ENCODE measurements at regions not wholly inside any gene's neighbourhood (a gene's known extent, or its start where the extent isn't known, plus 50 kb on each side); places are given as distances from the start of the nearest gene placed in this dataset.
"Not testable (repeated sequence)": the region's sequence is repeated elsewhere in the genome, so short reads cannot be mapped to it uniquely, and the experiment has no call there.

DNA sequence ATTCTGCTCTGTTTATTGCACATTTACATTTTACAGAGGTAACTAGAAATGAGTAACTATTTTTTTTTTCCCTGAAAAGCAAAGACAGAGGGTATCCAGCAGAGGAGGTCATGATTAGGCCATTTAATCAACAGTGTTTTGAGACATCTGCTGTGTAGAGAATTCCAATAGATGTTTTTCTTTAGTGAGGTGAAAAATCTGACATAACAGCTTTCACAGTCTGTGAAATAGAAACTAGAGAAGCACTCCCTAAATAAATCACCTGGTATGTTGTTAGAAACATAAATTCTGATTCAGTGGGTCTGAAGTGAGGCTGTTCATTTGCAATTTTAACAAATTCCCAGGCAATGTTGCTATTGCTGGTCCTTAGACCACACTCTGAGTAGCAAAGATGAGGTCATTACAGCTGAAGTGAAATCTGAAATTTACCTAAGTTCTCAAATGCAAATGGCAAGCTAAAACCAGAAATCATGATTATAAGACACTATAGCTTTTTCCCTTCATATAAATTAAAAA lies 329.2 kb upstream of the LRRC3B start:
- ATAC-seq (no peak), DNase-seq (ENCODE audit: low spot score) (no peak)
- intact Hi-C loops (cut with DNase I): no loop called here

DNA sequence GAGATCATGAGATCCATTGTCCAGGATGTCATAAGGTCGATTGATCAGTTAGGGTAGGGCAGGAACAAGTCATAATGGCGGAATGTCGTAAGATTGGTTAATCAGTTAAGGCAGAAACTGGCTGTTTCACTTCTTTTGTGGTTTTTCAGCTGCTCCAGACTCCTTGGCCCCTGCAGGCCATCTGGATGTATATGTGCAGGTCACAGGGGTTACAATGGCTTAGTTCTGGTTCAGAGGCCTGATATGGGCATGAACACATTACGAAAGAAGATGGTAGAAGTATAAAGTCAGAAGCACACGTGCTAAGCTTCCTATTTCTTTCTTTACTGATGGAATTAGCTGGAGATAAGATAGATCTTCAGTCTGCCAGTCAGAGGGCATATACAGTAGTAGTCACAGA lies 315.4 kb upstream of the LRRC3B start:
- DNase-seq (ENCODE audit: low spot score) (no peak), ATAC-seq (no peak)
- intact Hi-C loops (cut with DNase I): no loop called here

DNA sequence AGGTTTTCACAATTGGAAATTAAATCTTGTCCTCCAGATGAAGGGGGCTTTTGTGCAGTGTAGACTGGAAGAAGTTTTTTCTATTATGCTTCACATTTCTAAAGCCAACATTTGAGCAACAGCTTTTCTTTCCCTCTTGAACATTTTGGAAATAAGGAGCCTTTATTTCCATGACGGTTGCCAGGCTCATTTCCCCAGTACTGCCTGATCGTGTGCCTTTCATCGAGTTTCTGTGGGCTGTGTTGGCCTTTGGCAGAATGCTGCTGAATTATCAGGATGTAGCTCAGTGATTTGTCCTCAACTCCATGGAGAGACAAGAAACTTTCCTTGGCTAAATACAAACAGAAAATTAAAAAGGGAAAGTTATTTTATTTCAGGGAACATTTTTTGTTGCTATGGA lies 314.8 kb upstream of the LRRC3B start:
- intact Hi-C loops (cut with DNase I): no loop called here
- DNase-seq (ENCODE audit: low spot score) (no peak), ATAC-seq (no peak)

DNA sequence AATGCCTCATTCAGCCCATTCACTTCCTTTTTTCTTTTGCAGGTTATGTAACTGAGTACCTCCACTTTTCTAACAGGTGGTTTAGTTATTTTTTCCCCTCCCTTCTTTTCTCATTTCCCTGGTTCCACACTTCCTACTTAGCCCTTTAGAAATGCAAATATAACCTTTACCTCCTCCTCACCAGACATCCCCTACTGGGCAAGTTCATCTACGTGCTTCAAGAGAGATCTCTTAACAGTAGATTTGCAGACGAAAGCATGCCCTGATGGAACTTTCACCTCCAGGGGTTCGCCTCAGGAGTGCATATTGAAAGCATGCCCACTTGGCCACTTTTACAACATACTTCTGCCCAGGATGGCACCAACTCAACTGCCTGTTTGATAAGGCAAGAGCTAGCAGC lies 314.1 kb upstream of the LRRC3B start:
- intact Hi-C loops (cut with DNase I): no loop called here

DNA sequence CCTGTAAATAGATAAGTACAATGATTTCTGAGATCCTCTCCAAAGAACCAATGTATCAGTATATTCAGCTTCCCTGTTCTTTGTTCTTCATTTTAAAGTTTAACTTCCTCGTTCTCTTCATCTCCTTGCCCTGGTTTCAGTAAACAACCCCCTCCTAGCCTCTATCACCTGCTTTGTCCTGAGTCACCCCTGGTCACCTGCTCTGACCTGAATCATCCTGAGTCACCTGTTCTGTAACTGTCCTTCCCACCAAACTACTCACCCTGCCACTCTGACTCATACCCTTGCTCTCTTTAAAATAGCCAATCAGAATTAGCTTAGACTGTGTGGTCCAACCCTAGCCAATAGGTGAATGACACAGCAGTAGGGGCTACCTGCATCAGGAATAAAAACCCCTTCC lies 313.0 kb upstream of the LRRC3B start:
- intact Hi-C loops (cut with DNase I); DNase-seq (ENCODE audit: low spot score); ATAC-seq: not testable (repeated sequence)

More for the DNA sequence above, 314.1 kb upstream of the LRRC3B start:
- ATAC-seq (no peak), DNase-seq (ENCODE audit: low spot score) (no peak)

DNA sequence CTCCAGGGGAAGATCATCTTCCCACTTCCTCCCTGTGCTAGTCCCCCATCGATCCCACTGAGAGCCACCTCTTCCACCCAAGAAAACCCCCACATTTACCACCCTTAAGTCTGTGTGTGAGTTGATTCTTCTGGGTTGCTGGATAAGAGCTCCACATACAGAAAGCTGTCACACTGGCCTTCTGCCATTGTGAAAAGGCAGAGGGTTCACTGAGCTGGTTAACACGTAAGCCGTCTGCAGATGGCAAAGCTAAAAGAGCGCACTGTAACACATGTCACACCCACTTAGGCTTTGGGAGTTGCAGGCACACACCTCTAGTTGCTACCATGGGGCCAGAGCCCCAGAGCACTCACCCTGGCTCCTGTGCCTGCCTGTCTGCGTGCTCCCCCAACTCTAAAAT lies 309.8 kb upstream of the LRRC3B start:
- intact Hi-C loops (cut with DNase I): no loop called here
- DNase-seq (ENCODE audit: low spot score) (no peak), ATAC-seq (no peak)

DNA sequence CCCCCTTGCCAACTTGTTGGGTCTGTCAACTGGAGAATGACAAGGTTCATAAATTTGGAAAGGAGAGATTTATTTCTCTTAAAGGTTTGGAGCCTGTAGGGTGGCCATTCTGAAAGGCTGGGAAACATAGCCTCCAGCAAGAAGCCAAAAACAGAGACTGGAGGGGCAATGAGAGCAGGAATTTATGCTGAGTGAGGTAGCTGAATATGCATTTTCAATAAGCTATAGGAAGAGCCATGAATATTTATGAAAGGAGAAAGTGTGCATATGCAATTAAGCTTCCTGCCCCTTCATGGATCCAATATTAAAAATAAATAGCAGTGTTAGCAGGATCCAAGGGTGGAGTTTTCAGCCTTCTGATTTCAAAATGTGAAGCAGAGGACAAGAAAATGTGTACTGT lies 306.1 kb upstream of the LRRC3B start:
- intact Hi-C loops (cut with DNase I): no loop called here
- ATAC-seq (no peak), DNase-seq (ENCODE audit: low spot score) (no peak)

DNA sequence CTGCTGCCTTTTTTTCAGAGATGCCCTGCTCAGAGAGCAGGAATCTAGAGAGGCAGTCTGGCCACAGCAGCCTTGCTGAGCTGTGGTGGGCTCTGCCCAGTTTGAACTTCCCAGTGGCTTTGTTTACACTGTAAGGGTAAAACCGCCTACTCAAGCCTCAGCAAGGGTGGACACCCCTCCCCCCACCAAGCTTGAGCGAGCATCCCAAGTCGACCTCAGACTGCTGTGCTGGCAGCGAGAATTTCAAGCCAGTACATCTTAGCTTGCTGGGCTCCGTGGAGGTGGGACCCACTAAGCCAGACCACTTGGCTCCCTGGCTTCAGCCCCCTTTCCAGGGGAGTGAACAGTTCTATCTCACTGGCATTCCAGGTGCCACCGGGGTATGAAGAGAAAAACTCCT lies 298.8 kb upstream of the LRRC3B start:
- DNase-seq (ENCODE audit: low spot score); ATAC-seq; intact Hi-C loops (cut with DNase I): not testable (repeated sequence)

DNA sequence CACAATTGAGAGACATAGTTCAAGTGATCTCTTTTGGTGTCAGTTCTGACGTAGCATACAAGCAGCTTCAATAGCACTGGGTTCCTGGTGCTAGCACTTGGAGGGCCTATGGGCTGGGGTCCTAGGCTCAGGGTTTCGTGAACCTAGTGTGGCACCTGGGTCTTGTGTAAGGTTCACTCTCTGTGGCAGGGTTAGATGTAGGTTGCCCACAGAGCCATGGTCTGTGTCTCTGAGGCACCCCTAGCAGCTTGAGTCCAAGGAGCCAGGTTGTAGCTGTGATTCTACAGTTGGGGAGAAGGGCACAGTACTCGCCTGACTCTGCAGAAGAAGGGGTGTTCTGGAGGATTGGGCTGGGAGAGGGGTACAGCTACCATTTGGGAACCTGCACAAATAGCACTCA lies 282.6 kb upstream of the LRRC3B start:
- intact Hi-C loops (cut with DNase I): no loop called here
- DNase-seq (ENCODE audit: low spot score): no peak
- ATAC-seq: no peak

DNA sequence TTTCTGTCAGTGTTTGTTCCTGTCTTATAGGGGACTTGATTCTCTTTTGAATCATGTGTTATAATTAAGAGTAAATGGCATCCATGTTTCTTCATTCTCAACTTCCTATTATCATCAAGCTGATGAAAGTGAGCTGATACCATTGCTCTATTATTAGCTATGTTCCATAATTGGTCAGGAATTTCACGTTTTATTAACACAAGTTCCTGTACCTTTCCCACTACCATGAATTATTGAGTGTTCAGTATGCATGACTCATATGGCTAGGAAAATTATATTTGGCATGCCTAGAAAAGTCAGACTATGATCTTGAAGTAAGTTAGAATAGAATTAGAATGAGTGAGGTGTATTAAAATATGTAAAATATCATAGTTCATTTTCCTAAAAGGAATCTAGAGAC lies 278.9 kb upstream of the LRRC3B start:
- DNase-seq (ENCODE audit: low spot score) (no peak), ATAC-seq (no peak)
- intact Hi-C loops (cut with DNase I): no loop called here

DNA sequence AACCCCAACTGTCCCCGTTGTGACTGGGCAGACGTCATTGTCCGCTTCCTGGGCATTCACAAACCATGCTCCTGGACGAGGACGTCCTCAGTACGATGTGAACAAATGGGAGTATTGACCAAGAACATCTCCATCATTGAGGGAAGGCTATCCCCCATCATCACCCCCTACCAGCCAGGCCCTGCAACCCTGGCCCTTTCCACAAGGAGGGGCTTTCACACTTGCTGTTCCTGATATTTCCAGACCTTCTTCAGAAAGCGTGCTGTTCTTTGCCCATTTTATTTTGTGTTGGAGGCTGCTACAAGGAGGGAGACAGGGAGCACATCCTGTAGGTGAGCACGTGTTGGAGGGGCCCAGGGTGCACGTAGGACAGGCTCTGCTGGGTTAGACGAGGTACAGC lies 277.0 kb upstream of the LRRC3B start:
- DNase-seq (ENCODE audit: low spot score) (no peak), ATAC-seq (no peak)
- intact Hi-C loops (cut with DNase I): no loop called here

DNA sequence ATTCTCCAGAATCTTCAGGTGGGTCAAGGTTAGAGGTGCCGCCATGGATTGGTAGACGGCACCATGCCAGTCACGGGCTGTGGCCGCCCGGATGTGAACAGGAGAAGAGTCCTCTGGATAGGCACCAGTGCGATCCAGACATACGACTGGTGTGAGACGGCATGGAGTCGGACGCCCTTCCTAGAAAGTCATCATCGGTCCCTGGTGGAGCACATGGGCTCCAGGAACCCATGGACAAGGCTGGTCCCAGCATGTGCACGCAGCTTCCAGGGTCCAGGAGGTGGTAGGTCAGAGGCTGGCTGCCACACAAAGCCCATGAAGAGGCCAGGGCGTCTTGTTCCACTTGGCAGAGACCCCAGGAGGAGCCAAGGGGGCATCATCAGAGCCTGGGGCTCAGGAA lies 276.1 kb upstream of the LRRC3B start:
- DNase-seq (ENCODE audit: low spot score) (no peak), ATAC-seq (no peak)
- intact Hi-C loops (cut with DNase I): no loop called here

DNA sequence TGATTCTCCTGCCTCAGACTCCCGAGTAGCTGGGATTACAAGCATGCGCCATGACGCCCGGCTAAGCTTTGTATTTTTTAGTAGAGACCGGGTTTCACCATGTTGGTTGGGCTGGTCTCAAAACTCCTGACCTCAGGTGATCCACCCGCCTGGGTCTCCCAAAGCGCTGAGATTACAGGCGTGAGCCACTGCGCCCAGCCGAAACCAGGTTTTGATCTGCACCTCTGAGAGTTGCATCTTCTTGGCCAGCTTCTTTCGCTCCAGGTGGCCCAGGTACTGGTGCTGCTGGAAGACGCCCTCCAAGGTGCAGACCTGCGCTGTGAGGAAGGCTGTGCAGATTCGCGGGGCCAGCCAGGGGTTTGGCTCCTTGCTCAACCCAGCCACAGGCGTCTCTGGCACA lies 275.4 kb upstream of the LRRC3B start:
- intact Hi-C loops (cut with DNase I): no loop called here
- DNase-seq (ENCODE audit: low spot score) (no peak), ATAC-seq (no peak)

DNA sequence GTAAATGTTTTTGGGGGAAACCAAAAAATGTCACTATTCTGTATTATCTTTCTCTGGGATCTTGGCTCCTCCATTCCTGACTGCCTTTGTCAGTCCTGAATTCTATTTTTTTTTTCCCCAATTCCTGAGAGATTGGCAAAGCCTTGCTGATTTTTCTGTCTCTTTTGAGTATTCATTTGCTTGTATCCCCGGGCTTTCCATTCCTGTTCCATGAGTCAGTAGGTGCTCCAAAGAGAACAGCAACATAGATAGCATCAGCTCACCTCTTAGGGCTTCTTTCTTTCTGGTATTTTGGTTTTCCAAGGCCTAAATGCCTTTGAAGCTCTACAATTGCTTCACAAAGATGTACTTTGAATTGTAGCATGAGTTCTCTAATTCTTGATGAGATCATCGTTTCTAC lies 271.7 kb upstream of the LRRC3B start:
- DNase-seq (ENCODE audit: low spot score) (no peak), ATAC-seq (no peak)
- intact Hi-C loops (cut with DNase I): no loop called here

DNA sequence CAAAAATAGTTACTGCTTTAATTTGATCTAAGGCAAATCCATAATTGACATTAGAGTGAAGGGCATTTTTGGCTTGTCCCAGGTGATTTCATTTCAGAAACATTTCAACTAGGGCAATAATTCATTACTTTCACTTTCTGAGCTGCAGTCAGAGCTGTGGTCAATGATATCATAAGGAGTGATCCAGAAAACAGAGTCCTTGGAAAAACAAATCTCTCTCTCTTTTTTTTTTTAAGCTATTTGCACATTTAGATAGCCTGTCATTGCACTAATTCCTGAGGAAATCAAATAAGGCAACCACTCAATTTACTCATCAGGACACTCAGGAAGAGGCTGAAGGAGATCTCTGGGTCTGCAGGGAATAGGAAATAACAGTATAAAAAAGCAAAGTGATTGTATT lies 269.5 kb upstream of the LRRC3B start:
- intact Hi-C loops (cut with DNase I): no loop called here

DNA sequence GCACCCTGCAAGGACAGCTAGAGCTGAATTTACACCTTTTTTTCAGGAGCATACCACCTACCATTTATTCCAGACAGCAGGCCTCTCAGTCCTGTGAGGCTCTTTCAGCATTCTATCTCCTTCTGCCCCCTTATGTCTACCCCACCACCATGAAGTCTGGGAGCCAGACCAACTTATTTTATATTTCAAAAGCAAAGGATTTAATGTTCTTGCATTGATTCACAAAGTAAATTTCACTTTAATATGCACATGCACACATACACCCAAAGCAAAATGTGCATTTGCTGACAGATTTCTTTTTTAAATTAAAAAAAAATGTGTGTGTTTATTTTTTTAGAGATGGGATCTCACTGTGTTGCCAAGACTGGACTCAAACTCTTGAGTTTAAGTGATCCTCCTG lies 264.2 kb upstream of the LRRC3B start:
- no peak for DNase-seq (ENCODE audit: low spot score)
- ATAC-seq: no peak
- intact Hi-C loops (cut with DNase I): no loop called here

More for the DNA sequence above, 269.5 kb upstream of the LRRC3B start:
- DNase-seq (ENCODE audit: low spot score): no peak
- ATAC-seq: no peak

DNA sequence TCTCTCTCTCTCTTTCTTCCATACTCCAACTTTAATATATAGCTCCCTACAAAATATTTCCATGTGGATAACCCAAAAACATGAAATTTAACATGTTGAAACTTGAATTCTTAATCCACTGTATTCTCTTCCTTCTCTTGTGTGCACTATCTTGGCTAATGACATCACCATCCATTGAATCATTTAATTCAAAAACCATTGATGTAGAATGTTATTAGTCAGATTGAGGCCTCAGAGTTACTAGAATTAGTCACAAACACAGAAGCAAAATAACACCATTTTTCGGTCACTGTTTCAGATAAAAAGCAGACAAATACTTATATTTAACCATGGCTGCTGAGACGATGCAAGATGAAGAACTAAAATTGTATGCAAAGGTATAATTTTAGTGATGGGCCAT lies 256.9 kb upstream of the LRRC3B start:
- no peak for DNase-seq (ENCODE audit: low spot score)
- ATAC-seq: no peak
- intact Hi-C loops (cut with DNase I): no loop called here

DNA sequence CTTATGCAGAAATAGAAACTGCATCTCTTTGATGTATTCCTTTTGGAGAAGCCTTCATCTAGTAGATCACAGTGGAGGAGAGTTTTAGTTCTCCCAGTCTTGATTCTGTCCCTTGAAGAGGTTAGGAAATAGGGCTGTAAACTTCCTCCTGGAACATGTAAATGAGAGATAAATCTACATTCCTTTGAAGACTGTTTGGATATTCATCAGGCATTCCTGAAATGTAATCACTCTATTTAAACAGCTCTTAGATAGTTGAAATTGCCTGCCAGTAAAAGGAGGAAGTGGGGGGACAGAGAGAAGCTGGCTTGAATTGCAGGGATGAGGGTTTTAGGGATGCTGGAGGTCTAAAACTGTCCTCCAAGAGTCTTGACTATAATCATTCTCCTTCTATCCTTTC lies 254.3 kb upstream of the LRRC3B start:
- no peak for ATAC-seq
- no peak for DNase-seq (ENCODE audit: low spot score)
- intact Hi-C loops (cut with DNase I): no loop called here

DNA sequence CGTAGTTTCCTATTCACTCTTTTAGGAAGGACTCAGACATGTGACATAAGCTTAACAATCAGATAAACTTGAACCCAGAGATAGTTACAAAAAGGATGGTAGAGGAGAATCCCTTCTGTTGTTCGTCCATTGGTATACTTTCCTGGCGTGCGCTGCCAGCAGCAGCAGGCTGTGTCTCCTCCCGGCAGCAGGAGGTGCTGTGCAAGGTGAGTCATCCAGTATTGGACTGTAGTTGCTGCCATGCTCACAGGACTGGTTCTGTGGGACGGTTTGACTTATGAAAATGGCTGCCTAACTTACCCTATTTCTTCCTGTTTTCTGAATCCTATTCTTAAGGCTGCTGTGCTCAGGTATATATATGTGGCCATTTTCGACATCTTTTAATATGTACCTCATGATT lies 253.4 kb upstream of the LRRC3B start:
- DNase-seq (ENCODE audit: low spot score) (no peak), ATAC-seq (no peak)
- intact Hi-C loops (cut with DNase I): no loop called here

DNA sequence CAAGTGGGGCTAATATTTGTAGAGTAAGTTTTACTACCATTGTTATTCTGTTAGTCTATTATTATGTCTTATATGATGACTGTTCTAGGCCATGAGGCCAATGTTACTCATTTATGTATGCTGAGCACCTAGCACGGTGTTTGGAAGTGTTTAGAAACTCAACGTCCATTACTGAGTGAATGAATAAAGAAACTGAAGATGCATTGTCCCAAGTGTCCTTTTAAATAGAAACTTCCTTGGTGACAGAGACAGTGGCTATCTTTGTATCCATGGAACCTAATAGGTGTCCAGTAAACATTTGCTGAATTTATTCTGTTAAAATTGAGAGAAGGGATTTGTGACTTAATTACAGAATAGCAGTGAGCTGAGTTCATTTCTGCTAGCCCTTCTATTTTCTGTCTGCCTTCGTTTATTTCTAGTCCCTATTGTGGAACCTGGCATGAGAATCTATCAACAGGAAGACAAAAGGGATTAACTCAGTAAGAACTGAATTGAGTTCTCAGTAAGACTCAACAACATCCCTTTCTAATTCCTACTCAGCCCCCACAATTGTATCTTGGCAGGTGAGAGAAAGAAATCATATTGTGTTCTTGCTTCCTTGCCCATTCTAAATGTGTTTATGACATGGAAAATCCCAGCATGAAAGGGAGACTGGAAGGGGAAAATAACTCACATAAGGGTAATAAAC lies 246.6 kb upstream of the LRRC3B start:
- ATAC-seq (no peak), DNase-seq (ENCODE audit: low spot score) (no peak)
- intact Hi-C loops (cut with DNase I): no loop called here

DNA sequence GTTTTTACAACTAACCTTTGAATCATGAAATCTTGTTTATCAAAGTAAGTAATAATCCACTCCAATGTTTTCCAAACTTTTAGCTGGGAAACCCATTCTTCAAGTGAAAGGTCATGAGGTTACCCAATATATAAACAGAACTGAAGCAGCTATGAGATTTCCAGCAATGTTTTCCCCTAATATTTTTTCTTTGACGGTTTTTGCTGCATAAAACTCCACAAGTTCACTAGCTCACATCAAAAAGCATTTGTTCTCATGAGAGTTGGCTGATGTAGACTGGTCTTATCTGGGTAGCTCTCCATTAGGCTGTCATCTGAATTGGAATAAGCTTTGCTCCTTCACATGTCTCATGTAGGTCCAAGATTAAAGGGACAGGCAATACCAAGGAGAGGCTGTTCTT lies 241.2 kb upstream of the LRRC3B start:
- ATAC-seq (no peak), DNase-seq (ENCODE audit: low spot score) (no peak)
- intact Hi-C loops (cut with DNase I): no loop called here
